Body of pancreas (tissue), 4 donors: ENCODE measurements at regions not wholly inside any gene's neighbourhood (a gene's known extent, or its start where the extent isn't known, plus 50 kb on each side); places are given as distances from the start of the nearest gene placed in this dataset.

Experiments
- POLR2A ChIP-seq, 3 donors: fragments of 450-650 bp; IDR thresholded peaks; one replicate each; pipeline ENCODE4 v1.6.1; 2016; ENCODE audit warnings: antibody characterized with exemption in 3 of 3, mild to moderate bottlenecking in 2 of 3
- TF ChIP-seq, protein P1 (sequence below), 7 experiments: fragments of 450-650 bp in 4 of 7; fragments of 200-600 bp in 3 of 7; sonication (generic) in 3 of 7; IDR thresholded peaks; one replicate each; pipeline ENCODE4 v1.5.1; 2016 to 2019; ENCODE audit warnings: antibody characterized with exemption in 7 of 7

DNA sequence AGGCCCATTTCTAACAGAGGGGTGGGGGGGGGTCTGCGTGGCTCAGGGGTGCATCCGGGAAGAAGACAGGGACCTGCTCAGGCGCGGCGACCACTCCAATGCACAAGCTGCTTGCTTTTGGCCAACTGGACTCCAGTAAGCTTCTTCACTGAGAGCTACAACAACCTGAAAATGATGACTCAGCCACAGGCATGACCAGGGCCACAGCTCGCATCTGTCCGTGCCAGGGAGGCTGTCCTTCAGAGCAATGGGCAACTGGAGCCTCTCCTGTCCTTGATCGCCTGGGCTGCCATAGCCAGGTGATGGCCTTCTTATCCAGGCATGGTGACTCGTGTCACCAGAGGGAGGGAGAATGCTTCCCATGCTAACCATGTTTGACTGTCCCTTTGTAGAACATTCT is 81.6 kb upstream of the RNF32 start:
- TF ChIP-seq, protein P1, sequence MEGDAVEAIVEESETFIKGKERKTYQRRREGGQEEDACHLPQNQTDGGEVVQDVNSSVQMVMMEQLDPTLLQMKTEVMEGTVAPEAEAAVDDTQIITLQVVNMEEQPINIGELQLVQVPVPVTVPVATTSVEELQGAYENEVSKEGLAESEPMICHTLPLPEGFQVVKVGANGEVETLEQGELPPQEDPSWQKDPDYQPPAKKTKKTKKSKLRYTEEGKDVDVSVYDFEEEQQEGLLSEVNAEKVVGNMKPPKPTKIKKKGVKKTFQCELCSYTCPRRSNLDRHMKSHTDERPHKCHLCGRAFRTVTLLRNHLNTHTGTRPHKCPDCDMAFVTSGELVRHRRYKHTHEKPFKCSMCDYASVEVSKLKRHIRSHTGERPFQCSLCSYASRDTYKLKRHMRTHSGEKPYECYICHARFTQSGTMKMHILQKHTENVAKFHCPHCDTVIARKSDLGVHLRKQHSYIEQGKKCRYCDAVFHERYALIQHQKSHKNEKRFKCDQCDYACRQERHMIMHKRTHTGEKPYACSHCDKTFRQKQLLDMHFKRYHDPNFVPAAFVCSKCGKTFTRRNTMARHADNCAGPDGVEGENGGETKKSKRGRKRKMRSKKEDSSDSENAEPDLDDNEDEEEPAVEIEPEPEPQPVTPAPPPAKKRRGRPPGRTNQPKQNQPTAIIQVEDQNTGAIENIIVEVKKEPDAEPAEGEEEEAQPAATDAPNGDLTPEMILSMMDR (IDR thresholded peaks at IDR 0.05): no peak
- no peak for TF ChIP-seq POLR2A (IDR thresholded peaks at IDR 0.05)
